Caco-2 (cell line): ENCODE measurements at regions not wholly inside any gene's neighbourhood (a gene's known extent, or its start where the extent isn't known, plus 50 kb on each side); places are given as distances from the start of the nearest gene placed in this dataset.

Experiments
- BruUV-seq: library from RNA; stranded (reverse); fragments of 400-500 nt; replicated peaks from 2 replicates; lab custom pipeline; 2021; lab: Mats Ljungman, UMichigan
- CTCF ChIA-PET: fragments of 300-600 bp; sonication (Branson Sonifier 250); formaldehyde crosslinking; loops from one replicate; lab custom pipeline; 2022; ENCODE audit warnings: antibody characterized with exemption; lab: Charles Lee
- POLR2A ChIA-PET: fragments of 300-600 bp; sonication (Branson Sonifier 250); formaldehyde crosslinking; loops from one replicate; lab custom pipeline; 2022; ENCODE audit warnings: antibody characterized with exemption; lab: Charles Lee
- DNase-seq, 2 experiments: peaks; one replicate each; pipeline versions ENCODE4 v3.0.0 to v3.0.0-alpha.2; 2020 to 2022
- H3K27me3 ChIP-seq: replicated peaks from 2 replicates; pipeline ENCODE4 v1.6.0; 2011; ENCODE audit warnings: low read length; ENCODE audit not compliant: control insufficient read depth, insufficient read depth
- H3K36me3 ChIP-seq: 2 replicates; pipeline ENCODE4 v1.5.1; 2011; ENCODE audit warnings: low read length; ENCODE audit not compliant: control insufficient read depth, insufficient read depth
- H3K4me1 ChIP-seq: fragments of 250-450 bp; sonication (Bioruptor Pico); 2 replicates; pipeline ENCODE4 v1.5.1; 2020; ENCODE audit warnings: mild to moderate bottlenecking
- H3K4me3 ChIP-seq: 2 replicates; pipeline ENCODE4 v1.5.1; 2011; ENCODE audit warnings: low read depth, mild to moderate bottlenecking, control low read depth, low read length
- H3K9me3 ChIP-seq: fragments of 250-450 bp; sonication (Bioruptor Pico); 2 replicates; pipeline ENCODE4 v1.5.1; 2020; ENCODE audit warnings: mild to moderate bottlenecking, moderate library complexity
- H3K27ac Mint-ChIP-seq: one replicate; pipeline ENCODE4 v1.8.0; 2022; ENCODE audit warnings: mixed read lengths; ENCODE audit not compliant: unreplicated experiment
- H3K27me3 Mint-ChIP-seq: one replicate; pipeline ENCODE4 v1.8.0; 2022; ENCODE audit warnings: mixed read lengths; ENCODE audit not compliant: insufficient read depth, unreplicated experiment
- H3K36me3 Mint-ChIP-seq: one replicate; pipeline ENCODE4 v1.8.0; 2022; ENCODE audit warnings: mild to moderate bottlenecking, mixed read lengths; ENCODE audit not compliant: insufficient read depth, unreplicated experiment
- H3K4me1 Mint-ChIP-seq: one replicate; pipeline ENCODE4 v1.8.0; 2022; ENCODE audit warnings: low read depth, mixed read lengths; ENCODE audit not compliant: unreplicated experiment
- H3K4me3 Mint-ChIP-seq: one replicate; pipeline ENCODE4 v1.8.0; 2022; ENCODE audit warnings: mild to moderate bottlenecking, moderate library complexity, mixed read lengths; ENCODE audit not compliant: unreplicated experiment
- H3K9me3 Mint-ChIP-seq: one replicate; pipeline ENCODE4 v1.8.0; 2022; ENCODE audit warnings: mixed read lengths; ENCODE audit not compliant: unreplicated experiment
- CTCF ChIP-seq, 2 experiments: fragments of 200-600 bp in 1 of 2; IDR thresholded peaks; 1 replicate in 1 of 2; 2 replicates in 1 of 2; pipeline versions ENCODE4 v1.5.1 to v1.8.0; 2011 to 2022; ENCODE audit warnings: antibody characterized with exemption in 1 of 2, control low read depth in 1 of 2, inconsistent platforms in 1 of 2, low read depth in 1 of 2, low read length in 1 of 2, mild to moderate bottlenecking in 1 of 2, moderate library complexity in 1 of 2; ENCODE audit not compliant: insufficient read depth in 1 of 2, severe bottlenecking in 1 of 2, unreplicated experiment in 1 of 2
- intact Hi-C: fragments of 100-400 bp; cut with micrococcal nuclease; formaldehyde crosslinking; loops from one replicate; pipeline ENCODE4 v1.10.0; 2022; ENCODE audit not compliant: unreplicated experiment

DNA sequence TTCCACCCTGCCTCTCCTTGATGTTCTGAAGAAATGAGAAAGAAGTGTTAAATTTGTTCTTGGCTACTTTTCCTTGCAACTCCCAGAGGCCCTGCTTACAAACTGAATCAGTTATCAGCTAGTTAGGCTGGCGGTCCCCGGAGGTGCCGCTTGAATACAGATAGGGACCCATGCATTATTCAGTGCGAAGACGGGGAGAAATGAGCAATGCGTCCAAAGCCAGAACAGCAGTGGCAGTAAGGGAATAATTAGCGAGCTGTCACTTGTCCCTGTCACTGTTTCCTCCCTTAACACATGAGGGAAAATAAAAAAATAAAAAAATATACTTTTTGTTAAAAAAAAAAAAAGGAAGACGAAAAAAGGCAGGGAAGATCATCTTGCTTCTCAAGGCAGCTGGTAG lies 528.1 kb downstream of the MN1 start:
- BruUV-seq, result no TSS peak
- Mint-ChIP-seq H3K27me3 (peaks cover 3% of the 10 kb centered on the region), H3K9me3 (peaks cover 11% of the 10 kb centered on the region), H3K36me3 (no peaks in the 10 kb centered on the region), H3K4me1 (no peaks in the 10 kb centered on the region), H3K4me3 (no peak overlapping the region), H3K27ac (no peak overlapping the region)
- no peak overlapping the region for H3K4me3 ChIP-seq
- no peak for TF ChIP-seq CTCF (IDR thresholded peaks at IDR 0.05; ENCODE audit: insufficient read depth in 1 of 2, low read depth in 1 of 2, low read length in 1 of 2, severe bottlenecking in 1 of 2, unreplicated experiment in 1 of 2)
- intact Hi-C loops, result no loop called here
- no peak for DNase-seq
- no peaks in the 10 kb centered on the region for H3K27me3 ChIP-seq
- ChIA-PET CTCF (no interaction called here), POLR2A (no interaction called here)
- H3K9me3 ChIP-seq, result no peaks in the 10 kb centered on the region
- H3K36me3 ChIP-seq, result no peaks in the 10 kb centered on the region
- H3K4me1 ChIP-seq, result no peaks in the 10 kb centered on the region

- Histone ChIP-seq H3K36me3 (no peaks in the 10 kb centered on the region), H3K4me3 (no peak overlapping the region), H3K27me3 (no peaks in the 10 kb centered on the region), H3K4me1 (no peaks in the 10 kb centered on the region), H3K9me3 (no peaks in the 10 kb centered on the region)
- Mint-ChIP-seq H3K9me3 (peaks cover 11% of the 10 kb centered on the region), H3K36me3 (no peaks in the 10 kb centered on the region), H3K4me1 (no peaks in the 10 kb centered on the region), H3K27me3 (peaks cover 5% of the 10 kb centered on the region), H3K27ac (no peak overlapping the region), H3K4me3 (no peak overlapping the region)
- no TSS peak for BruUV-seq
- TF ChIP-seq CTCF (IDR thresholded peaks at IDR 0.05; ENCODE audit: insufficient read depth in 1 of 2, low read depth in 1 of 2, low read length in 1 of 2, severe bottlenecking in 1 of 2, unreplicated experiment in 1 of 2), result no peak
- intact Hi-C loops, result no loop called here
- POLR2A ChIA-PET, result no interaction called here
- CTCF ChIA-PET, result no interaction called here
- DNase-seq, result no peak
These were observed 527.7 kb downstream of the MN1 start for GRCh38 chr22:27273853-27274252.

DNA sequence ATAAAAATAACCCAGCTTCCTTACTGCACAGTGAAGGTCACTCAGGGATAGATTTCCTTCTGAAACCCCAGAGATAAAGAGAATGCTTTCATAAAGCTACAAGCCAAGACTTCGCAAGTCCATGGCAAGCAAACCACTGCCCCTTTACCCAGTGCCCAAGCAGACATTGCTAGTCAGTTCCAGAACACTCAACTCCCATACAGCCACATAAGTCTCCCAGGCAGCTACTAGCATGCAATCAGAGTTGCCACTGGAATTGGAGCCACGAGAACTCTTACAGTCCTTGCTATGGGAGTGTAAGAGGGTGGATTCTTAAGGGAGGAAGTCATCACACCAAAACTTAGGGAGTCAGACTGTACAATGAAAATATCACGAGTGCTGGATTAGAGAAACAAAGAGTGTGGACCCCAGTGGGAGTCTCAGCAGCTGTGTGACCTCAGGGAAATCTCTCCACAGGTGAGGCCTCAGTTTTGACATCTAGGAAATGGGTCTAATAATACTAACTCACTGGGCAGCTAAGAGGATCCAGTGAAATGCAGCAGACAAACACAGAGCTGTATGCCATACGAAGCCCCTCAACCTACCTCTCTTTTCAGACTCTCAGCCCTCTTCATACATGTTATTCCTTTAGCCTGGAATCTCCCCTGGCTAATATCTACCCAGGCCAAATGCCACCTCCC lies 526.6 kb downstream of the MN1 start:
- intact Hi-C loops, result no loop called here
- no peak for DNase-seq
- no TSS peak for BruUV-seq

More for the DNA sequence above, 526.6 kb downstream of the MN1 start:
- no peaks in the 10 kb centered on the region for H3K36me3 Mint-ChIP-seq
- Histone ChIP-seq H3K4me1 (no peaks in the 10 kb centered on the region), H3K4me3 (no peak overlapping the region), H3K36me3 (no peaks in the 10 kb centered on the region), H3K27me3 (no peaks in the 10 kb centered on the region), H3K9me3 (no peaks in the 10 kb centered on the region)
- H3K27ac Mint-ChIP-seq, result no peak overlapping the region
- CTCF ChIA-PET, result no interaction called here
- TF ChIP-seq CTCF (IDR thresholded peaks at IDR 0.05; ENCODE audit: insufficient read depth in 1 of 2, low read depth in 1 of 2, low read length in 1 of 2, severe bottlenecking in 1 of 2, unreplicated experiment in 1 of 2), result no peak
- no peak overlapping the region for H3K4me3 Mint-ChIP-seq
- POLR2A ChIA-PET, result no interaction called here
- H3K9me3 Mint-ChIP-seq, result peaks cover 11% of the 10 kb centered on the region
- H3K4me1 Mint-ChIP-seq, result no peaks in the 10 kb centered on the region
- H3K27me3 Mint-ChIP-seq, result peaks cover 5% of the 10 kb centered on the region
